ENCODE measurements at regions not wholly inside any gene's neighbourhood (a gene's known extent, or its start where the extent isn't known, plus 50 kb on each side); places are given as distances from the start of the nearest gene placed in this dataset.

- TF ChIP-seq CTCF (IDR thresholded peaks at IDR 0.05) (no peak), EZH2 (IDR thresholded peaks at IDR 0.05) (no peak), EZH2phosphoT487 (IDR thresholded peaks at IDR 0.05) (no peak)
These were observed 689.1 kb upstream of the POU3F3 start for GRCh38 chr2:104164721-104165252.

Measured in neural progenitor cell (in vitro differentiated cells).